Loucy (cell line): ENCODE measurements at regions not wholly inside any gene's neighbourhood (a gene's known extent, or its start where the extent isn't known, plus 50 kb on each side); places are given as distances from the start of the nearest gene placed in this dataset.

ENCODE experiments used
- H2AFZ ChIP-seq: fragments of 200-600 bp; sonication (generic); 2 replicates; pipeline ENCODE4 v1.6.0; 2016; ENCODE audit warnings: antibody characterized with exemption, mild to moderate bottlenecking, low read length, moderate library complexity
- H3F3A ChIP-seq: fragments of 200-600 bp; 2 replicates; pipeline ENCODE4 v1.6.0; 2016; ENCODE audit warnings: antibody characterized with exemption, low read depth, mild to moderate bottlenecking
- H3K27me3 ChIP-seq: fragments of 200-600 bp; sonication (generic); 2 replicates; pipeline ENCODE4 v1.6.1; 2014; ENCODE audit warnings: low read length, mild to moderate bottlenecking; ENCODE audit not compliant: insufficient read depth, poor library complexity, severe bottlenecking
- H3K36me3 ChIP-seq: fragments of 200-600 bp; sonication (generic); 2 replicates; pipeline ENCODE4 v1.6.1; 2016; ENCODE audit warnings: low read length; ENCODE audit not compliant: insufficient read depth
- H3K4me1 ChIP-seq: fragments of 200-600 bp; sonication (generic); 2 replicates; pipeline ENCODE4 v1.5.1; 2014; ENCODE audit warnings: low read length, mild to moderate bottlenecking; ENCODE audit not compliant: insufficient read depth, poor library complexity, severe bottlenecking
- H3K4me2 ChIP-seq: fragments of 200-600 bp; sonication (generic); 2 replicates; pipeline ENCODE4 v1.6.0; 2014; ENCODE audit warnings: antibody characterized with exemption, low read length, low read depth, mild to moderate bottlenecking; ENCODE audit not compliant: poor library complexity, severe bottlenecking
- H3K4me3 ChIP-seq: fragments of 200-600 bp; sonication (generic); 2 replicates; pipeline ENCODE4 v1.5.1; 2014; ENCODE audit warnings: low read length, mild to moderate bottlenecking, mixed read lengths; ENCODE audit not compliant: poor library complexity, severe bottlenecking
- H3K79me2 ChIP-seq: fragments of 200-600 bp; sonication (generic); 2 replicates; pipeline ENCODE4 v1.6.1; 2014; ENCODE audit warnings: low read length; ENCODE audit not compliant: insufficient read depth
- H3K9ac ChIP-seq: fragments of 200-600 bp; sonication (generic); 2 replicates; pipeline ENCODE4 v1.6.0; 2014; ENCODE audit warnings: mild to moderate bottlenecking, low read depth, low read length, moderate library complexity; ENCODE audit not compliant: poor library complexity, severe bottlenecking
- H3K9me2 ChIP-seq: fragments of 200-600 bp; sonication (generic); replicated peaks from 2 replicates; pipeline ENCODE4 v1.6.1; 2016; ENCODE audit warnings: low read depth, low read length, mixed read lengths
- H3K9me3 ChIP-seq: fragments of 200-600 bp; sonication (generic); 2 replicates; pipeline ENCODE4 v1.6.1; 2014; ENCODE audit warnings: mild to moderate bottlenecking, antibody characterized with exemption, low read length, low read depth; ENCODE audit not compliant: insufficient read depth
- H4K20me1 ChIP-seq: fragments of 200-600 bp; sonication (generic); 2 replicates; pipeline ENCODE4 v1.6.0; 2014; ENCODE audit warnings: antibody characterized with exemption, low read length, mild to moderate bottlenecking; ENCODE audit not compliant: insufficient read depth, poor library complexity, severe bottlenecking
- CTCF ChIP-seq: fragments of 200-600 bp; sonication (generic); conservative IDR thresholded peaks from 2 replicates; pipeline ENCODE4 v1.5.1; 2014; ENCODE audit warnings: mild to moderate bottlenecking, antibody characterized with exemption, low read length
- EZH2phosphoT487 ChIP-seq: fragments of 200-600 bp; IDR thresholded peaks from 2 replicates; pipeline ENCODE4 v1.6.1; 2018; ENCODE audit warnings: antibody characterized with exemption, mild to moderate bottlenecking, moderate library complexity, borderline replicate concordance

DNA sequence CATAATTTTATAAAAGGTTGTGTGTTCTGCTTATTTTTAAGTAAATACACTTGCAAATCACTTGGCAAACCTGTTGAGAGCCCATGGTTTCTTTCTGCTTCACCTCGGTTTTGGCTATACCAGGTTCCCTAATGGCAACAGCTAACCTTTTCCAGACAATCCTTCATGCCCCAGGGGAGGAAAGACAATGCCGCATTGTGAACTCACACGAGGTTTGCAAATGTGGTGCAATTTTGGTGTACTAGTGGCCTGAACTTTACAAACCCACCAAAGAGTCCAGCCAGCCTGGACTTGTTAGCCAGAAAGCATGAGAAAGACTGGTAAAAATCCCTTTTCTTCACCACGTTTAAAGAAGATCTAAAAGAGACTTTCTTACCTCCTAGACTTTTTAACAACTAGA is 84.8 kb upstream of the SOX4 start:
- Histone ChIP-seq H3K9me2 (no peaks in the 10 kb centered on the region), H3K4me2 (no peak overlapping the region), H3K79me2 (no peaks in the 10 kb centered on the region), H3K4me1 (no peaks in the 10 kb centered on the region), H4K20me1 (no peaks in the 10 kb centered on the region), H3K36me3 (no peaks in the 10 kb centered on the region), H2AFZ (no peak overlapping the region), H3K9me3 (no peaks in the 10 kb centered on the region), H3K9ac (no peak overlapping the region), H3F3A (no peaks in the 10 kb centered on the region), H3K4me3 (no peak overlapping the region), H3K27me3 (no peaks in the 10 kb centered on the region)
- TF ChIP-seq EZH2phosphoT487 = no peak
- no peak for TF ChIP-seq CTCF

DNA sequence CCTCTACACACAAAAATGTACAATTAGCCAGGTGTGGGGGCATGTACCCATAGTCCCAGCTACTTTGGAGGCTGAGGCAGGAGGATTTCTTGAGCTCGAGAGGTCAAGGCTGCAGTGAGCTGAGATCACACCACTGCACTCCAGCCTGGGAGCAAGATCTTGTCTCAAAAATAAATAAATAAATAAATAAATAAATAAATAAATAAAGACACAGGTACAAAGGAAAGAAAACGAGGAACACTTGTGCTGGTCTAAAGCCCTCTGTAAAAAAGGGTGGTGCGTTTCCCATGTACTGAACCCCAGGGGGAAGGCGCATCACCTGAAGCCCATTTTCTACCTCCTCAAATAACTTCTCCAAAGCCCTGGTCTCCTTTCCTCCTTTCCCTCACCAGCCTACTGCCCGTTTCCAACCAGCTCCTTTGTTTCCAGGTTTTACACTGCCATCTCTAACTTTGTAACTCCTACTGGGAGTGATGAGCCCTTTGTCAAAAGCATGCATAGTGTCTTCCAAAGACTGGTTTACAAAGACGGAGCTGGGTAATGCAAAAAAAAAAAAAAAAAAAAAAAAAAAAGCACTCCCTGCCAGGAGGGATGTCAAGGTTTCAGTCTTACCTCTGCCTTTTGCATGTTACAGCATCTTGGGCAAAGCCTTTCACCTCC is 81.5 kb upstream of the SOX4 start:
- H4K20me1 ChIP-seq = no peaks in the 10 kb centered on the region
- no peaks in the 10 kb centered on the region for H3K9me2 ChIP-seq
- no peaks in the 10 kb centered on the region for H3F3A ChIP-seq
- H2AFZ ChIP-seq = no peak overlapping the region
- no peak for TF ChIP-seq EZH2phosphoT487
- H3K4me1 ChIP-seq = no peaks in the 10 kb centered on the region
- no peaks in the 10 kb centered on the region for H3K36me3 ChIP-seq
- H3K4me3 ChIP-seq = no peak overlapping the region
- no peaks in the 10 kb centered on the region for H3K79me2 ChIP-seq
- no peaks in the 10 kb centered on the region for H3K27me3 ChIP-seq
- H3K9me3 ChIP-seq = no peaks in the 10 kb centered on the region
- H3K4me2 ChIP-seq = no peak overlapping the region
- H3K9ac ChIP-seq = no peak overlapping the region

DNA sequence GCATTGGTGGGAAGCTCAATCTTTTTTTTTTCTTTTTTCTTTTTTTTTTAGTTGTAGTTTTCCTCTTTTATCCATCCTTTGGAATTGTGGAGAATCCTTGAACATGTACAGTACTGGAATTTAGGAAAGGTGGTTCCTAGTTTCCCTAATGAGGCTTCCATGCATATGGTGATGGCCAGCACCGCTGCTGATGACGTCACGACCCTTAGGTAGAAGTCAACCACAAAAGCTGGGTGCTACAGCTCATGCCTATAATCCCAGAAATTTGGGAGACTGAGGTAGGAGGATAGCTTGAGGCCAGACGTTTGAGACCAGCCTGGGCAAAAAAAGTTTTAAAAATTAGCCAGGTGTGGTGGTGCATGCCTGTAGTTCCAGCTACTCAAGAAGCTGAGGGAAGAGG is 79.3 kb upstream of the SOX4 start:
- Histone ChIP-seq H3K4me3 (no peak overlapping the region), H3K27me3 (no peaks in the 10 kb centered on the region), H3K79me2 (no peaks in the 10 kb centered on the region), H2AFZ (no peak overlapping the region), H3F3A (no peaks in the 10 kb centered on the region), H3K9ac (no peak overlapping the region), H3K9me2 (no peaks in the 10 kb centered on the region), H3K36me3 (no peaks in the 10 kb centered on the region), H3K9me3 (no peaks in the 10 kb centered on the region), H3K4me2 (no peak overlapping the region), H3K4me1 (no peaks in the 10 kb centered on the region), H4K20me1 (no peaks in the 10 kb centered on the region)
- TF ChIP-seq EZH2phosphoT487 (no peak), CTCF (no peak)

DNA sequence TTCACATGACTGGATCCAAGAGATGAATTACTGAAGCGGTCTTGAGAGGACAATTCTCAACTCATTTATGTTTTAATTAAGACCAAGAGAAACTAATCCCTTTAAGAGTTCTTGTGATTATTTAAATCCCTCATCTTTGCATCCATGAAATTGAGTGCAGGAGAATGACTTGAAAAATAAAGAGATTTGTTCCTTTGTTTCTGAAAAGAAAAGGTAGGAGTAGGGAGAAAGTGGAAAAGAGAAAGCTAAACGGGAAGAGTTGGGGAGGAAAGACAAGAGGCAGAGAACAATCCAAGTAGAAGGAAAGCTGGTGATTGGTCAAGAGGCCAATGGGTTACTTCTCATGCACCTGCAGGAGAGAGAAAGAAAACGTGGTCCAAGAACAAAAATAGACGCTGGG is 75.2 kb upstream of the SOX4 start:
- Histone ChIP-seq H2AFZ (no peak overlapping the region), H3K27me3 (no peaks in the 10 kb centered on the region), H3K4me3 (no peak overlapping the region), H3K4me2 (no peak overlapping the region), H3F3A (no peaks in the 10 kb centered on the region), H3K9me2 (no peaks in the 10 kb centered on the region), H4K20me1 (no peaks in the 10 kb centered on the region), H3K36me3 (no peaks in the 10 kb centered on the region), H3K9ac (no peak overlapping the region), H3K4me1 (no peaks in the 10 kb centered on the region), H3K79me2 (no peaks in the 10 kb centered on the region), H3K9me3 (no peaks in the 10 kb centered on the region)
- TF ChIP-seq CTCF (no peak), EZH2phosphoT487 (no peak)
